Left renal pelvis (tissue), 4 donors: ENCODE measurements at regions not wholly inside any gene's neighbourhood (a gene's known extent, or its start where the extent isn't known, plus 50 kb on each side); places are given as distances from the start of the nearest gene placed in this dataset.
A peak's percentile ranks its signal among the peaks of the same experiment; 100 is the strongest.

Experiments used
- DNase-seq, 4 donors: peaks; one replicate each; pipeline ENCODE4 v3.0.0-alpha.2; 2013; ENCODE audit warnings: low read depth in 4 of 4, low spot score in 3 of 4

- DNase-seq, result no peak
Measured at GRCh38 chr1:96992871-96993270, 271.3 kb downstream of the PTBP2 start.

GRCh38 chr1:96995351-96995750 is 273.8 kb downstream of the PTBP2 start:
- no peak for DNase-seq

GRCh38 chr1:96996001-96996400 is 274.4 kb downstream of the PTBP2 start:
- no peak for DNase-seq

- no peak for DNase-seq
Measured at GRCh38 chr1:96997717-96998116, 276.1 kb downstream of the PTBP2 start.

GRCh38 chr1:96998466-96998865 is 276.9 kb downstream of the PTBP2 start:
- no peak for DNase-seq

GRCh38 chr1:96999191-96999590 is 277.6 kb downstream of the PTBP2 start:
- DNase-seq, result no peak

- DNase-seq, result no peak
Measured at GRCh38 chr1:97004054-97004453, 282.5 kb downstream of the PTBP2 start.

GRCh38 chr1:97004743-97005142 is 283.2 kb downstream of the PTBP2 start:
- DNase-seq, result no peak

GRCh38 chr1:97006044-97006661 is 284.6 kb downstream of the PTBP2 start:
- DNase-seq, result no peak

GRCh38 chr1:97007840-97008604 is 286.4 kb downstream of the PTBP2 start:
- DNase-seq, result no peak

GRCh38 chr1:97010566-97011264 is 289.1 kb downstream of the PTBP2 start:
- no peak for DNase-seq

GRCh38 chr1:97013136-97013535 is 291.6 kb downstream of the PTBP2 start:
- DNase-seq, result no peak

- DNase-seq, result peak in 1 of 4 donors; percentile 16
Measured at GRCh38 chr1:97013941-97014340, 292.4 kb downstream of the PTBP2 start.

- no peak for DNase-seq
Measured at GRCh38 chr1:97014426-97014825, 292.8 kb downstream of the PTBP2 start.

- no peak for DNase-seq
Measured at GRCh38 chr1:97017895-97018294, 296.3 kb downstream of the PTBP2 start.
